ENCODE measurements at regions not wholly inside any gene's neighbourhood (a gene's known extent, or its start where the extent isn't known, plus 50 kb on each side); places are given as distances from the start of the nearest gene placed in this dataset.

- TF ChIP-seq BRF1 (IDR thresholded peaks at IDR 0.05; ENCODE audit: borderline replicate concordance, extremely low read depth, insufficient read length) (no peak), YY1 (IDR thresholded peaks at IDR 0.05; ENCODE audit: borderline replicate concordance in 1 of 3, control insufficient read depth in 1 of 3, extremely low read depth in 1 of 3, insufficient read depth in 3 of 3, insufficient read length in 1 of 3, insufficient replicate concordance in 2 of 3, low read depth in 1 of 3, low read length in 2 of 3) (no peak), ZBTB17 (CRISPR knock-in tag; IDR thresholded peaks at IDR 0.05) (no peak), ZNF561 (CRISPR knock-in tag; conservative IDR thresholded peaks at IDR 0.05) (no peak), CBX1 (IDR thresholded peaks at IDR 0.05; ENCODE audit: low read depth) (no peak), ZNF124 (CRISPR knock-in tag; IDR thresholded peaks at IDR 0.05) (no peak), ATF1 (CRISPR knock-in tag; IDR thresholded peaks at IDR 0.05) (no peak), ATF1 (tag; IDR thresholded peaks at IDR 0.05) (no peak)
Observed at GRCh38 chr10:118397391-118397790, 55.3 kb upstream of the FAM204A start.

All from K562 (cell line).